HepG2 (cell line): ENCODE measurements at regions not wholly inside any gene's neighbourhood (a gene's known extent, or its start where the extent isn't known, plus 50 kb on each side); places are given as distances from the start of the nearest gene placed in this dataset.
A peak's percentile ranks its signal among the peaks of the same experiment; 100 is the strongest.

ENCODE experiments used
- ATAC-seq: fragments of 200-7000 bp; cut with Tn5 transposase; 3 replicates; pipeline ENCODE4 v1.9.1; 2020; ENCODE audit warnings: mild to moderate bottlenecking, moderate library complexity
- BruUV-seq: library from RNA; stranded (reverse); fragments of 400-500 nt; replicated peaks from 2 replicates; lab custom pipeline; 2021; lab: Mats Ljungman, UMichigan
- CTCF ChIA-PET: fragments of 300-600 bp; formaldehyde crosslinking; extraction: SDS; loops from one replicate; lab custom pipeline; 2021; ENCODE audit warnings: low total read pairs, inconsistent platforms, low intra/inter-chr PET ratio; lab: Yijun Ruan, JAX
- POLR2A ChIA-PET: fragments of 350-600 bp; sonication (Branson Sonifier 250); formaldehyde crosslinking; loops from one replicate; lab custom pipeline; 2020; ENCODE audit warnings: antibody characterized with exemption, inconsistent platforms; lab: Yijun Ruan, JAX
- DNase-seq: peaks from one replicate; pipeline ENCODE4 v3.0.0-alpha.2; 2015; ENCODE audit warnings: low spot score
- FAIRE-seq: peaks from 3 replicates; lab custom pipeline; 2011; peaks lifted over from hg19 to GRCh38; lab: Jason Lieb, UNC
- H2AFZ ChIP-seq: one replicate; pipeline ENCODE4 v1.6.1; 2011; ENCODE audit warnings: low read length, inconsistent platforms
- H3K27ac ChIP-seq: fragments of 300-600 bp; 3 replicates; pipeline ENCODE4 v1.8.0; 2011; ENCODE audit warnings: mixed run types, mild to moderate bottlenecking, mixed read lengths, low read length, inconsistent platforms; ENCODE audit not compliant: insufficient read depth; ENCODE audit errors: extremely low read length
- H3K27me3 ChIP-seq, 2 experiments: fragments of 200-600 bp in 1 of 2; 2 replicates in 1 of 2; 3 replicates in 1 of 2; pipeline versions ENCODE4 v1.6.0 to v1.8.0; 2011; ENCODE audit warnings: low read length in 2 of 2, mild to moderate bottlenecking in 2 of 2, moderate library complexity in 2 of 2, inconsistent platforms in 1 of 2; ENCODE audit not compliant: insufficient read depth in 2 of 2, control insufficient read depth in 1 of 2
- H3K36me3 ChIP-seq, 2 experiments: fragments of 200-600 bp in 1 of 2; replicated peaks in 1 of 2; 2 replicates in 1 of 2; 3 replicates in 1 of 2; pipeline versions ENCODE4 v1.5.1 to v1.8.0; 2011; ENCODE audit warnings: low read length in 2 of 2, inconsistent platforms in 1 of 2; ENCODE audit not compliant: insufficient read depth in 2 of 2, control insufficient read depth in 1 of 2
- H3K4me1 ChIP-seq: 2 replicates; pipeline ENCODE4 v1.5.1; 2012; ENCODE audit warnings: low read length, inconsistent platforms; ENCODE audit not compliant: insufficient read depth
- H3K4me2 ChIP-seq: 2 replicates; pipeline ENCODE4 v1.6.0; 2011; ENCODE audit warnings: low read depth, low read length, inconsistent platforms
- H3K4me3 ChIP-seq, 3 experiments: fragments of 200-600 bp in 1 of 3; sonication (generic), shearing (Covaris generic) in 1 of 3; replicated peaks in 1 of 3; 2 replicates each; pipeline ENCODE4 v1.5.1; 2011 to 2016; ENCODE audit warnings: low read length in 3 of 3, inconsistent platforms in 2 of 3, low read depth in 2 of 3, mild to moderate bottlenecking in 2 of 3, control low read depth in 1 of 3, mixed read lengths in 1 of 3; ENCODE audit not compliant: insufficient read depth in 1 of 3
- H3K79me2 ChIP-seq: one replicate; pipeline ENCODE4 v1.6.1; 2011; ENCODE audit warnings: low read length, inconsistent platforms; ENCODE audit not compliant: insufficient read depth
- H3K9ac ChIP-seq: 2 replicates; pipeline ENCODE4 v1.6.0; 2011; ENCODE audit warnings: mild to moderate bottlenecking, low read depth, low read length, inconsistent platforms; ENCODE audit not compliant: insufficient read depth
- H3K9me3 ChIP-seq: 2 replicates; pipeline ENCODE4 v1.5.1; 2012; ENCODE audit warnings: mild to moderate bottlenecking, low read length
- H4K20me1 ChIP-seq: 2 replicates; pipeline ENCODE4 v1.6.0; 2011; ENCODE audit warnings: inconsistent platforms, mild to moderate bottlenecking, low read length, moderate library complexity; ENCODE audit not compliant: insufficient read depth
- KAT2B ChIP-seq: fragments of 150-350 bp; IDR thresholded peaks from 2 replicates; pipeline ENCODE4 v1.6.1; 2014; ENCODE audit warnings: low read depth, low read length, borderline replicate concordance
- KDM5A ChIP-seq: fragments of 200-600 bp; sonication (generic); IDR thresholded peaks from 2 replicates; pipeline ENCODE4 v1.7.0; 2018; ENCODE audit warnings: antibody characterized with exemption, mild to moderate bottlenecking, low read length, borderline replicate concordance
- MTF1 ChIP-seq: sonication (generic); formaldehyde crosslinking; IDR thresholded peaks from 2 replicates; pipeline ENCODE4 v1.5.0; 2020; ENCODE audit warnings: missing genetic modification reagents
- NKX3-1 ChIP-seq: sonication (generic); formaldehyde crosslinking; IDR thresholded peaks from 2 replicates; pipeline ENCODE4 v1.5.0; 2020; ENCODE audit warnings: missing genetic modification reagents
- PAF1 ChIP-seq: IDR thresholded peaks from 2 replicates; pipeline ENCODE4 v1.6.1; 2016; ENCODE audit warnings: missing genetic modification reagents, missing compliant biosample characterization
- PHB2 ChIP-seq: fragments of 450-650 bp; IDR thresholded peaks from 2 replicates; pipeline ENCODE4 v1.6.1; 2018; ENCODE audit not compliant: partially characterized antibody
- STAG1 ChIP-seq: sonication (generic); formaldehyde crosslinking; IDR thresholded peaks from 2 replicates; pipeline ENCODE4 v1.4.0; 2020; ENCODE audit warnings: missing genetic modification reagents
- ZNF530 ChIP-seq: sonication (generic); formaldehyde crosslinking; IDR thresholded peaks from 2 replicates; pipeline ENCODE4 v1.5.0; 2020; ENCODE audit warnings: low read depth, mild to moderate bottlenecking, missing genetic modification reagents
- ZNF768 ChIP-seq: sonication (generic); formaldehyde crosslinking; IDR thresholded peaks from 2 replicates; pipeline ENCODE4 v1.4.0; 2020; ENCODE audit warnings: missing genetic modification reagents
- WGBS: methylation state at CpG from one replicate; pipeline ENCODE4 v1.1.6; 2017; ENCODE audit warnings: low lambda C conversion rate; 5-methylcytosine and 5-hydroxymethylcytosine counted together
- in situ Hi-C: cut with HindIII; loops from 2 replicates; pipeline ENCODE4 v1.10.0; 2017; ENCODE audit warnings: low pct_unique_long_range_greater_than_20kb; ENCODE audit not compliant: extremely low pct_ligation_motif_present
- intact Hi-C: fragments of 100-400 bp; cut with micrococcal nuclease; formaldehyde crosslinking; loops from one replicate; pipeline ENCODE4 v1.10.0; 2022; ENCODE audit not compliant: unreplicated experiment
- TF ChIP-seq, protein P1 (sequence below): sonication (generic); formaldehyde crosslinking; IDR thresholded peaks from 2 replicates; pipeline ENCODE4 v1.5.1; 2020; ENCODE audit warnings: missing genetic modification reagents, mild to moderate bottlenecking, borderline replicate concordance

DNA sequence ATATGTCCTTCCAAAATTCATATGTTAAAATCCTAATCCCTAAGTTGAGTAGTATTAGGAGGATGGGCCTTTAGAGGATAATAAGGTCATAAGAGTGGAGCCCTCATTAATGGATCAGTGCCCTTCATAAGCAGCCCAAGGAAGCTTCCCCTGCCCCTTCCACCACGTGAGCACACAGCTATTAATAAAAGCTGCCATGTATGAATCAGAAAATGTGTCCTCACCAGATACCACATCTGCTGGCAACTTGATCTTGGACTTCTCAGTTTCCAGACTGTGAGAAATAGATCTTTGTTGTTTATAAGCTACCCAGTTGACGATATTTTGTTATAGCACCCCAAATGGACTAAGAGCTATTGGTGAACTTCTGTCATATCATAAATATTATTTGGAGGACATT is 207.7 kb upstream of the HDDC2 start (continued):
- TF ChIP-seq KDM5A: no peak
- no peak for TF ChIP-seq NKX3-1 (CRISPR knock-in tag)
- TF ChIP-seq, protein P1, sequence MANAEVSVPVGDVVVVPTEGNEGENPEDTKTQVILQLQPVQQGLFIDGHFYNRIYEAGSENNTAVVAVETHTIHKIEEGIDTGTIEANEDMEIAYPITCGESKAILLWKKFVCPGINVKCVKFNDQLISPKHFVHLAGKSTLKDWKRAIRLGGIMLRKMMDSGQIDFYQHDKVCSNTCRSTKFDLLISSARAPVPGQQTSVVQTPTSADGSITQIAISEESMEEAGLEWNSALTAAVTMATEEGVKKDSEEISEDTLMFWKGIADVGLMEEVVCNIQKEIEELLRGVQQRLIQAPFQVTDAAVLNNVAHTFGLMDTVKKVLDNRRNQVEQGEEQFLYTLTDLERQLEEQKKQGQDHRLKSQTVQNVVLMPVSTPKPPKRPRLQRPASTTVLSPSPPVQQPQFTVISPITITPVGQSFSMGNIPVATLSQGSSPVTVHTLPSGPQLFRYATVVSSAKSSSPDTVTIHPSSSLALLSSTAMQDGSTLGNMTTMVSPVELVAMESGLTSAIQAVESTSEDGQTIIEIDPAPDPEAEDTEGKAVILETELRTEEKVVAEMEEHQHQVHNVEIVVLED: no peak
- TF ChIP-seq MTF1 (CRISPR knock-in tag): no peak
- TF ChIP-seq PAF1: no peak
- TF ChIP-seq ZNF530 (CRISPR knock-in tag): no peak
- TF ChIP-seq ZNF768 (CRISPR knock-in tag): no peak
- TF ChIP-seq KAT2B: no peak

DNA sequence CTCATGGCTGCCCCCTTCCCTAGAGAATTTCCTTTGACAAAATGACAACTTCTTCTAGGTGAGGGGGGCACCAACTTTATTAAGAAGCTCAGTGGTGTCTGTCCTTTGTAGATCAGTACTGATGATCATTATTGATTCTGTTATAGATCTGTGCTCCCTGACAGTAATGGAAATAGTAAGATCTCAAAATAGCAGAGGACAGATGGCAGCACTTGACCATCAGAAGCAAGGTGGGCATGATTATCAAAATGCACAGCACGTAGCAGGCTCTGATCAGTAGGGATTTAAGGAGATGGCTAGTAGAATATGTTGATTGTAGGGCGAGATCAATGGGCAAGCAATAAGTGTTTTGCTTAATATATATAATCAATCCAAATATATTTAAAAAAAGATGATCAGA is 208.6 kb upstream of the HDDC2 start:
- H3K4me2 ChIP-seq: no peak overlapping the region
- POLR2A ChIA-PET: no interaction called here
- H3K27ac ChIP-seq: no peak overlapping the region
- FAIRE-seq: no peak
- H3K79me2 ChIP-seq: no peaks in the 10 kb centered on the region
- no peak for ATAC-seq
- H3K9ac ChIP-seq: no peak overlapping the region
- H4K20me1 ChIP-seq: no peaks in the 10 kb centered on the region
- in situ Hi-C loops: loop anchor here (10.0 kb wide), 1 partner anchor 234 kb away; the partner anchor contains the start of gene HEY2
- no peaks in the 10 kb centered on the region for H3K9me3 ChIP-seq
- BruUV-seq: no TSS peak
- no peak for TF ChIP-seq PHB2
- TF ChIP-seq STAG1 (CRISPR knock-in tag): peak; percentile 20; the same call in 1 of the 2 replicates
- TF ChIP-seq, all 625 proteins: peak for 1
- Histone ChIP-seq H3K36me3 (no peaks in the 10 kb centered on the region), H3K4me3 (no peak overlapping the region), H2AFZ (no peak overlapping the region), H3K4me1 (peaks cover 19% of the 10 kb centered on the region), H3K27me3 (no peaks in the 10 kb centered on the region; a peak in 1 of 5 replicates)
- intact Hi-C loops: loop anchor here (5.0 kb wide), 1 partner anchor 462 kb away; no protein-coding TSS in a partner anchor
- WGBS: 13% methylated on average over 2 of the region's 2 CpGs
- DNase-seq: no peak
- CTCF ChIA-PET: no interaction called here
